ENCODE measurements at regions not wholly inside any gene's neighbourhood (a gene's known extent, or its start where the extent isn't known, plus 50 kb on each side); places are given as distances from the start of the nearest gene placed in this dataset.

DNA sequence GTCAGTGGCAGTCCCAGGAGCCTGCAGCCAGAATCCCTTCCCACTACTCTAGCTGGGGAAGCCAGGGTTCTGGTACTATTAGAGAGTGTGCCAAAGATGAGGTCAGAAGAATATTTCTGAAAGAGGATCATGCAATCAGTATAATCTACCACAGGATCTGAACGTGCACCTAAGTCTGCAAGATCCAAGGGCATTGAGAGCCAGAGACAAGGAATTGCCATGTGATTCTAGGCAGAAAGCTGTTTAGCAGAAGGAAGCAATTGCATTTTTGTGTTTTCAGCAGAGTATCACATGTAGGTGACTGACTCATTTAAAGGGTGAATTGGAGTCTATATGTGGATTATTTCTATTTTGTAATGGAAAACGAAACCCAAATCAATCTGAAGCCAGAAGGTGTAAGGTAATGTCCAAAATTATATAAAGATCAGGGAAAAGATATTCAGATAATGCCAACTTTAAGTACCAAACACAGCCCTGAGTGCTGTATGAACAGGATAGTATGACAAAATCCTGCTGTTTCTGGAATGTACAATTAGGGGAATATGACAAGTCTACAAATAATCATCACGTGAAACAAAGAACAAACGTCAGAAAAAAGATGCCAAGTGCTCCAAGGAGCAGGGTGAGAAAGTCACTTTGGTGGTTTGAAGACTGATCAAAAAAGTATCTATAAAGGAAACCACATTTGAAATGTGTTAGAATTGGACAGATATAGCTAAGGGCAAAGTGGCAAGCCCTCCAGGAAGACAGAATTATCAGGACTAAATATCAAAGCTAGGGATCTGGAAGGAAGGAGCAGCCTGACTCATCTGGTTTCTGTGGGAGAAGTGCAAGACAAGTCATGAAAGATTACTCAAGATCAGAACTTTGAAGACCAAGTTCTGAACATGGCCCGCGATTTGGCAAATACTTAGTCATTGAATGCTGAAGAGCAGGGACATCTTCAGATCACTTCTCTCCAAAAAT, 1036.6 kb downstream of the NTRK3 start:
- H3K36me3 ChIP-seq (replicated peaks; ENCODE audit: control insufficient read depth, insufficient read depth, low read length) = no peaks in the 10 kb centered on the region
- no peak for DNase-seq
- H3K27me3 ChIP-seq (ENCODE audit: control insufficient read depth, insufficient read depth, low read length) = no peaks in the 10 kb centered on the region
- no peak overlapping the region for H3K4me3 ChIP-seq (ENCODE audit: insufficient read depth, low read depth, low read length)

DNA sequence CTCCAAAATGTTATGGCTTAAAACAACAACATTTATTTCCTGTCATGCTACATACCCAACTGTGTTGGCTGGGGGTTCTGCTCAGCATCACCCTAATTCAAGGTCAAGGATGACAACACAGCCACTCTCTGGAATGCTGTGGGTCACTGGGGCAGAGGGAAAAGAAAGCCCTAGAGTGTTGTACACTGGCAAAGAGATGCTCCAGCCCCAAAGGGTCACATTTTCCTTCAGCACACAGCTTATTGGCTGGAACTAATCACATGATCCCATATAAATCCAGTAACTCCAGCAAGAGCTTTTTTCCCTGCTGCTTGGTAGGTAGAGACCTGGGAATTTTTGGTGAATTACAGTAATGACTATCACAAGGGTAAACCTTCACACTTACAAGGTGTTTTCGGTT, 1041.4 kb downstream of the NTRK3 start:
- no peaks in the 10 kb centered on the region for H3K27me3 ChIP-seq (ENCODE audit: control insufficient read depth, insufficient read depth, low read length)
- DNase-seq = peak; percentile 13
- no peak overlapping the region for H3K4me3 ChIP-seq (ENCODE audit: insufficient read depth, low read depth, low read length)
- H3K36me3 ChIP-seq (replicated peaks; ENCODE audit: control insufficient read depth, insufficient read depth, low read length) = no peaks in the 10 kb centered on the region

DNA sequence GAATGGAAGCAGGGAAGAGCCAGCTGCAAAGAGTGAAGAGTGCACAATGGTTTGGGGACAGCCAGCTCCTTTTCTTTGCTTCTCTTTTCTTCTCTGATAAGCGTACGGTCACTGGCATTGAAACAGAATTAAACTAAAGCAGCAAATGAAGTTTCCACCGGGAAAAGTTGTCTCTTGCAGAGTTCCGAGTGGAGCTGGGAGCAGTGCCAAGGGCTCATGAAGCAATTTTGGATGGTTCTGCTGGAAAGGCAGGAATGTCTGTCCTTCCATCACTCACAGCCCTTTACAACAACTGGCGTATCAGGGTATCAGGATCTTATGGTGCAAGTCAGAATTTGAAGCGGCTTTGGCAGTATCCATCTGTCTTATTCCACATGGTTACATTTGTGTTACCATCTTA, 1042.9 kb downstream of the NTRK3 start:
- Histone ChIP-seq H3K27me3 (ENCODE audit: control insufficient read depth, insufficient read depth, low read length) (no peaks in the 10 kb centered on the region), H3K4me3 (ENCODE audit: insufficient read depth, low read depth, low read length) (no peak overlapping the region), H3K36me3 (replicated peaks; ENCODE audit: control insufficient read depth, insufficient read depth, low read length) (no peaks in the 10 kb centered on the region)
- DNase-seq = no peak

DNA sequence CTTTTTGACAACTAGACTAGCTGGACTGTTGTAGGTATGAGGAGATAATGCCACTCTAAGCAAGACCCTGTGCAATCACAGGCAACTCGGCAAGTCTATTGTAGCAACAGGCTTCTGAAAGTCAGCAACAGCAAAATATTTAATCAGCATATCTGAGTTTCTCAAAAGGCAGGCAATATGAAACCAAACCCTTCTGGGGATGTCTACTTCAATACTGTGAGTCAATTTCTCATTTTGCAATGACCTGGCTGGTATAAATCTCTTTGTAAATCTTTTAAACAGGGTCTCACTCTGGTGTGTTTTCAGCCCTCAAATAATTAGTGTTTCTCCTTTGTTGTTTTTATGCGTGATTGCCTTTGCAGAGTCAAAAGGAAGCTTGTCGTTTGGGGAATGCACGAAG, 1044.5 kb downstream of the NTRK3 start:
- DNase-seq = no peak
- Histone ChIP-seq H3K4me3 (ENCODE audit: insufficient read depth, low read depth, low read length) (no peak overlapping the region), H3K27me3 (ENCODE audit: control insufficient read depth, insufficient read depth, low read length) (no peaks in the 10 kb centered on the region), H3K36me3 (replicated peaks; ENCODE audit: control insufficient read depth, insufficient read depth, low read length) (no peaks in the 10 kb centered on the region)

DNA sequence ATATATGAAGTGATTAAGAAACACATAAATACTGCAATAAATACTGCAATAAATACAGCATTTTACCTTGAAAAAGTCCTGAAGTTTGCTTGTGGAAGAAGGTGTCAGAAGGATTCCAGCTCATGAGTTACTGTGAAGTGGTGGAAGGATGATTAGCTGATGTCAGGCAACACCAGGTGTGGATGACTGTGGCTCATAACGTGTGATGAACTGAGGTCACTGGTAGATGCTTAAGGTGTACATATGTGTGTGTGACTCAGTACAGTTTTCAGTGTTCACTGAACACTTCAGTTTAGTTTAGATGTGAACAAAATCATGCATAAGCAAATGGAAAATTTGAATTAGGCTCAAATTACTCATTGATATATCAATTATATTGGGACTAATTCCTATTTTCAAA, 1045.0 kb downstream of the NTRK3 start:
- no peak overlapping the region for H3K4me3 ChIP-seq (ENCODE audit: insufficient read depth, low read depth, low read length)
- H3K36me3 ChIP-seq (replicated peaks; ENCODE audit: control insufficient read depth, insufficient read depth, low read length) = no peaks in the 10 kb centered on the region
- DNase-seq = no peak
- no peaks in the 10 kb centered on the region for H3K27me3 ChIP-seq (ENCODE audit: control insufficient read depth, insufficient read depth, low read length)

DNA sequence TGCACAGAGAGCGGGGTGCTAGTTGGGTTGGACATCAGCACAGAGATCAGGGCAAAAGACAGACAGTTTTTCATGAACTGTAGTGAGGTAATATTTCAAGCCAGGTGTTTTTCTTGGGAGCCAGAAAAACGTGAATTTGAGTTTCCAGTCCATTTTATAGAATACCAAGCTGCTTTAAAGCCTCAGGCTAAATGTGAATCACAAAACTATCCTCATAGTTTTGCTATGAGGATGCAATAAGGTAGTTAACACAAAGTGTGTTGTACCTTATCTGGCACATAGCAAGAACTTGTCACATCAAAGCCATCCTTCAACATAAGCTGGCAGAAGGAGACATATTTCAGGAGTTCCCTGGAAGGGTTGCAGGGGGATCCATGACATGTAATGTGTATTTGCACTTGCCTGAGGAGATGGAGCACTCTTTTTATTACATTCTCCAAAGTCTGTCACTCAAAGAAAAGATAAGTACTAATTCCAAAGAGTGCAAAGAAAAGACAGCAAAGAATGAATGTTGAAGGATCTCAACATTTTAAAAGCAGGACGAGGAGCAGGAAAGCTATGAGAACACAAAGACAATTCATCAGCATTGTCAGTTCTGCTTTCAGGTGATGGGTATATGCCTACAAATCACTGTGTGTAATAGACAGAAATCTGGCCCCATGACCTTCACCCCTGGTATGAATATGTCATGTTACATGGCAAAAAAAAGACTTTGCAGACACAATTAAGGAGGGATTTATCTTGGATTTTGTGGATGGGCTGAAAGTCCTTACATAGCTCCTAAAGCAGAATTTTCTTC, 1046.4 kb downstream of the NTRK3 start:
- Histone ChIP-seq H3K27me3 (ENCODE audit: control insufficient read depth, insufficient read depth, low read length) (no peaks in the 10 kb centered on the region), H3K36me3 (replicated peaks; ENCODE audit: control insufficient read depth, insufficient read depth, low read length) (no peaks in the 10 kb centered on the region), H3K4me3 (ENCODE audit: insufficient read depth, low read depth, low read length) (no peak overlapping the region)
- DNase-seq = no peak

DNA sequence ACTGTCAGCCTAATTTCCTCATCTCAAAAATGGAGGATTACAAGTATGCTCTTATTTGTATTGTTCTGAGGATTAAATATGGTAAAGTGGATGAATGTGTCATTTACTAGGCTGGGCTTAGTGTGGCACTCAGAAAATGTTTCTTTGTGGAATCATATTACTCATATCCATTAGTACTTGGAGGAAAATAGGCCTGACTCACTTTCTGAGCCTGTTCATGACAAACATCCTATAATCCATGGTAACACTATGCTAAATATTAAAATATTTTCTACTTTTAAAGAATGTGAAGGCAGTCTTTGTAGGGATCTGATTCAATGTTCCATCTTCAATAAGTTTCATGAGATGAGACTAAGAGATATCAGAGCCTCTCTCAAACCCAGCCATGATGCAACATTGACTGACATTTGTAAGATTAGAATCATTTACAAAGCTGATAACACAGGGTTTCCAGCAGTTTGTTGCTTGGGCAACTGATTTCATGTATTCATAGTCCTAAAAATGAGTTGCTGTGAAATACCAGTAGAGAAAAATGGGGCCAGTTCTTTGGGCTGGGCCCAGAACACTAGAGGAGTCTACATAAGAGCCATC, 1048.5 kb downstream of the NTRK3 start:
- no peak for DNase-seq
- Histone ChIP-seq H3K4me3 (ENCODE audit: insufficient read depth, low read depth, low read length) (no peak overlapping the region), H3K36me3 (replicated peaks; ENCODE audit: control insufficient read depth, insufficient read depth, low read length) (no peaks in the 10 kb centered on the region), H3K27me3 (ENCODE audit: control insufficient read depth, insufficient read depth, low read length) (no peaks in the 10 kb centered on the region)

DNA sequence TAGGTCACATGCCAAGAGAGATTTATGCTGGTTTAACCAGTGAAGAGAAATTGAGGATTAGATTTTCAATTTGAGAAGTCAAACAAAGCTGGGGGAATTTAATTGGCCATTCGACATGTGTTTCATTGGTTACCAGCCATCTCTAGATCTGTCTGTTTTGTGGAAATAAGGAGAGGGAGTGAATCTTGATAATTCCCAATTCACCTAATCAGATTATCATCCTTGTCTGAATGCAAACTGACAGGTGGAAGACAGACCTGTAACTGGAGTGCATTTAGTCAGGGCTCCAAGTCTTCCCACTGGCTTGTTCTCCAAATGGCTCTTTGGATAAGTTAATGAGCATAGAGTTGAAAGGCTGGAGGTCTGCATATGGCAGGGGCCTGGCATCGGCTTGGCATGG, 1049.3 kb downstream of the NTRK3 start:
- H3K4me3 ChIP-seq (ENCODE audit: insufficient read depth, low read depth, low read length) = no peak overlapping the region
- no peaks in the 10 kb centered on the region for H3K36me3 ChIP-seq (replicated peaks; ENCODE audit: control insufficient read depth, insufficient read depth, low read length)
- no peaks in the 10 kb centered on the region for H3K27me3 ChIP-seq (ENCODE audit: control insufficient read depth, insufficient read depth, low read length)
- DNase-seq = no peak

DNA sequence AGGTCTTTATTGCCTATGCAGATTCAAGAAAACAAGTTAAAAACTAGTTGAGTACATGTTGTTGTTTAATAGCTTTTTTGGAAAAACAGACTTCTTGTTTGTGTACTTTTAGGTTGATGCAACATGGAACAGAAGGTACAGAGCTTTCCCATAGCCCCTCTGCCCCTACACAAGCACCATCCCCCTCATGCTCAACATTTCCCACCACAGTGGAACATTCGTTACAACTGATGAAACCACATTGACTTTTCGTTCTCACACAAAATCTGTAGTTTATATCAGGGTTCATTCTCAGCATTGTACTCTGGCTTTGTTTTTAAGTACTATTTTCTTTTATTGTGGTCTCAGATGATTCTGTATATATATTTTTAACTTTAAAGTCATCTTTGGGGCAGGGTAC, 1054.6 kb downstream of the NTRK3 start:
- Histone ChIP-seq H3K36me3 (replicated peaks; ENCODE audit: control insufficient read depth, insufficient read depth, low read length) (no peaks in the 10 kb centered on the region), H3K27me3 (ENCODE audit: control insufficient read depth, insufficient read depth, low read length) (no peaks in the 10 kb centered on the region), H3K4me3 (ENCODE audit: insufficient read depth, low read depth, low read length) (no peak overlapping the region)
- DNase-seq = no peak

DNA sequence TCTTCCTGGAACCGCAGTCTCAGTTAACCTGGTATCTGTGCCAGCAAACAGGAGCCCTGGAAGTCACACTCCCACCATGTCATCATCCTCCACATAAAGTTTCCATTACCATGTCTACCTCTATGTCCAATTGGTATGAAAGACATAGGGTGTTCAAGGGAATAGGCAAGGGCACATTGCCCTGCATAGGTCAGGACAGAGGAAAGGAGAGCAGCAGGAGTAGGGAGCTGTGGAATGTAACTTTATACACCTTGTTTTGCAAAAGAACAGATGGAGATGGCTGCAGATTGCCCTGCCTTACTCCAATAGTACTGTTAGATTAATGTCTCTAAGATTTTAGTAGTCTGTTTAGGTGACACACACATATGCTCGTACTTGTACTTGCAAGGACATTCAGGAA, 1056.4 kb downstream of the NTRK3 start:
- DNase-seq = no peak
- H3K27me3 ChIP-seq (ENCODE audit: control insufficient read depth, insufficient read depth, low read length) = no peaks in the 10 kb centered on the region
- no peak overlapping the region for H3K4me3 ChIP-seq (ENCODE audit: insufficient read depth, low read depth, low read length)
- no peaks in the 10 kb centered on the region for H3K36me3 ChIP-seq (replicated peaks; ENCODE audit: control insufficient read depth, insufficient read depth, low read length)

DNA sequence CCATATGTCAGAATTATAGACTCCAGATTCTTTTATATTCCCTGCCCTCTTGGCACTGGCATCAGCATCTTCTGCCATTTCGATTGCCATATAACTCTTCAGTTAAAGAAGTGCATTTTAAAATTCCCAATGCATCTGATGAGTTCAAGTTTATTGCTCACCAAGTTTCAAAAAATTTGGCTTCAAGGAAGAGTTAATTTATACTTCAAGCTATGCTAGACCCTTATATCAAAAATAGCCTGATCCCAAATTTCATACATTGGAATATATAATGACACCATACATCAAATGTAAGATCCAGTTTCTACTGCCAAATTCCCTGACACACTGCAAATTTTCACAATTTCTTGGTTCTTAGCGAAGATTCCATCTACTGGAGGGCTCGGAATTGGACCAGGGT, 1058.6 kb downstream of the NTRK3 start:
- Histone ChIP-seq H3K4me3 (ENCODE audit: insufficient read depth, low read depth, low read length) (no peak overlapping the region), H3K27me3 (ENCODE audit: control insufficient read depth, insufficient read depth, low read length) (no peaks in the 10 kb centered on the region), H3K36me3 (replicated peaks; ENCODE audit: control insufficient read depth, insufficient read depth, low read length) (no peaks in the 10 kb centered on the region)
- DNase-seq = no peak

DNA sequence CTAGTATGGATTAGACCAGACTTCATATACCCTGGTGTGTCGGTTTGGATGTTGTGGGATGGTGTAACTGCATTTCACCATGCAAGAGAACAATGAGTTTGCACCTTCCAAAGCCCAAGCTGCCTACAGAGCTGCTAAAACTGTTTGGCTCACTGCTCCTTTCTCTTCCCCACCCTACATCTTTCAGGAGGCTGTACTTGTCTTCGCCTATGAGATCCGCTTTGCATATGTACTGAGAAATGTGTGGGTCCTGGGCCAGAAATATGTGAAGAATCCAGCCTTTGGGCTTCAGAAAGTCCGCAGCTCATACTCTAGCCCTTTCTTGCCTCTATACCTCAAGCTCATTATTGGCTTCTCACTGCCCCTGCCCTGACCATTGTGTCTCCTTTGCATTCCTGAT, 1060.0 kb downstream of the NTRK3 start:
- DNase-seq = no peak
- no peaks in the 10 kb centered on the region for H3K36me3 ChIP-seq (replicated peaks; ENCODE audit: control insufficient read depth, insufficient read depth, low read length)
- H3K27me3 ChIP-seq (ENCODE audit: control insufficient read depth, insufficient read depth, low read length) = no peaks in the 10 kb centered on the region
- H3K4me3 ChIP-seq (ENCODE audit: insufficient read depth, low read depth, low read length) = no peak overlapping the region

DNA sequence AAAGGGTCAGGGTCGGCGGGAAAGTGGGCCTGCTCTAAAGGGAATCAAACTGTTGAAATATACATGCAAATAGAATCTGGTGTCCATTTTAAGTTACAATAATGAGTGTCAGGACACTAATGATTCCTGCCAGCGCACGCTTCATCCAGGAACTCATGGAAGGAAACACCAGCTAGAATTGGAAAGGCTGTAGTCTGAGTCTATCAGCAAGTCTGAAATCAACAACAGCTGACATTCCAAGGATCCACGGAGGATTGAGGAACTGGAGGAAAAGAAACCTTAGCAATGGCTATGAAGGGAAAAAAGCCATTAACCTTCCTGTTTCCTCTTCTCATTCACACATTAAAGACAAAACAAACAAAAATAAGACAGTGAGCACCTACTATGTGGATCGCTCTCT, 1063.1 kb downstream of the NTRK3 start:
- no peak overlapping the region for H3K4me3 ChIP-seq (ENCODE audit: insufficient read depth, low read depth, low read length)
- no peak for DNase-seq
- no peaks in the 10 kb centered on the region for H3K36me3 ChIP-seq (replicated peaks; ENCODE audit: control insufficient read depth, insufficient read depth, low read length)
- H3K27me3 ChIP-seq (ENCODE audit: control insufficient read depth, insufficient read depth, low read length) = no peaks in the 10 kb centered on the region

DNA sequence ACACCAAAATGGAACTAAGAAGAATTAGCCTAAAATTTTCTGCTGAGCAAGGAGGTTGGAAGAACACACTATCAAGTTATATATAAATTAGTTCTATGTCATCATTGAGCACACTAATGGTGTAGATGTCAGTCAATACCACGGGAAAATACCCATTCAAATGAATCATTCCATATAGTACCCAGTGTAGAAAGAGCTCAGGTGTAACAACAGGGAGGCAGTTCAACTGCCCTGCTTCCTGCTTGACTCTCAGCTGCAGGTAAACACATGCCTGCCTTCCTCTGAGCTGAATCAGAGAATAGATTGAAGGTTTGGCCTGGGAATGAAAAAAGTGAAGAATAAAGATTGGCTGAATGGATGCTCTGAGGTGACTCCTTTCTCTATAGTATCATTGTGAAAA, 1088.0 kb downstream of the AGBL1 start:
- no peaks in the 10 kb centered on the region for H3K27me3 ChIP-seq (ENCODE audit: control insufficient read depth, insufficient read depth, low read length)
- no peak overlapping the region for H3K4me3 ChIP-seq (ENCODE audit: insufficient read depth, low read depth, low read length)
- no peaks in the 10 kb centered on the region for H3K36me3 ChIP-seq (replicated peaks; ENCODE audit: control insufficient read depth, insufficient read depth, low read length)
- DNase-seq = no peak

DNA sequence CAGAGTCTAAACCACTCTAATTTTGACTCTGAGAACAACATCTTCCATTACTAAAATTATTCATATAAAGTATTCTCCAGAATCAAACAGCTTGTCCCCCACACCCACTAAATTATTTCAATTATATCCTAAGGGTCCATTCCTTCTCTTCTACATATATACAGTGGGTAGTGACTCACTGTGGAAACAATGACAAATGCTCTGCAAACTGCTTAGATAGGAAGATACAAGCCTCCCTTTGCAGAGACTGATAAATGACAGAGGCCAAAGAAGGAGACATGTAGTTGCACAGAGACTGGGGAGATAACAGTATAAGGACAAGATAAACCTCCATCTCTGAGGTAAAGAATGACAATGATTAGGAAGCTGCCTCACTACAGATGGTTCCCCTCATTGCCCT, 1087.4 kb downstream of the AGBL1 start:
- no peak overlapping the region for H3K4me3 ChIP-seq (ENCODE audit: insufficient read depth, low read depth, low read length)
- no peak for DNase-seq
- no peaks in the 10 kb centered on the region for H3K36me3 ChIP-seq (replicated peaks; ENCODE audit: control insufficient read depth, insufficient read depth, low read length)
- H3K27me3 ChIP-seq (ENCODE audit: control insufficient read depth, insufficient read depth, low read length) = no peaks in the 10 kb centered on the region

Data from H7 (cell line).